Stomach (tissue), 8 donors: ENCODE measurements at regions not wholly inside any gene's neighbourhood (a gene's known extent, or its start where the extent isn't known, plus 50 kb on each side); places are given as distances from the start of the nearest gene placed in this dataset.
"Not testable (repeated sequence)": the region's sequence is repeated elsewhere in the genome, so short reads cannot be mapped to it uniquely, and the experiment has no call there.

Experiments
- DNase-seq, 2 donors: peaks; one replicate each; pipeline versions ENCODE4 v3.0.0 to v3.0.0-alpha.2; 2013 to 2019
- H3K27ac ChIP-seq, 5 donors: fragments of 200-600 bp in 4 of 5; sonication (generic) in 4 of 5; one replicate each; pipeline ENCODE4 v1.5.1; 2013 to 2019; ENCODE audit warnings: mild to moderate bottlenecking in 1 of 5, moderate library complexity in 1 of 5
- H3K27me3 ChIP-seq, 3 donors: fragments of 200-600 bp; sonication (generic); one replicate each; pipeline ENCODE4 v1.5.1; 2017 to 2019; ENCODE audit warnings: mixed run types in 1 of 3
- H3K36me3 ChIP-seq, 4 donors: fragments of 200-600 bp; sonication (generic); 1 replicate in 3 of 4; 2 replicates in 1 of 4; pipeline ENCODE4 v1.5.1; 2016 to 2019
- H3K4me1 ChIP-seq, 4 donors: fragments of 200-600 bp; sonication (generic); one replicate each; pipeline ENCODE4 v1.5.1; 2016 to 2019
- H3K4me3 ChIP-seq, 4 donors: fragments of 200-600 bp; sonication (generic) in 3 of 4; one replicate each; pipeline ENCODE4 v1.5.1; 2016 to 2019; ENCODE audit warnings: mild to moderate bottlenecking in 1 of 4
- H3K9me3 ChIP-seq, 4 donors: fragments of 200-600 bp; sonication (generic); one replicate each; pipeline ENCODE4 v1.5.1; 2016 to 2019
- EP300 ChIP-seq: sonication (generic); formaldehyde crosslinking; IDR thresholded peaks from one replicate; pipeline ENCODE4 v1.6.1; 2017; ENCODE audit warnings: antibody characterized with exemption
- POLR2A ChIP-seq, 4 donors: fragments of 450-650 bp; IDR thresholded peaks; one replicate each; pipeline ENCODE4 v1.6.1; 2016; ENCODE audit warnings: antibody characterized with exemption in 4 of 4, control low read depth in 2 of 4, mild to moderate bottlenecking in 1 of 4, moderate library complexity in 1 of 4
- POLR2AphosphoS5 ChIP-seq, 3 donors: sonication (generic); formaldehyde crosslinking; IDR thresholded peaks; one replicate each; pipeline ENCODE4 v1.6.1; 2016; ENCODE audit warnings: antibody characterized with exemption in 3 of 3
- WGBS, 5 donors: extraction: QIAGEN DNeasy Blood & Tissue Kit in 3 of 5; methylation state at CpG; one replicate each; pipeline versions ENCODE4 v1.1.5 to v1.1.7; 2013 to 2018; 5-methylcytosine and 5-hydroxymethylcytosine counted together
- intact Hi-C: fragments of 100-400 bp; cut with DNase I; formaldehyde crosslinking; loops from one replicate; pipeline ENCODE4 v1.15.1; 2023; ENCODE audit warnings: low total_unique reads
- TF ChIP-seq, protein P1 (sequence below), 7 experiments: fragments of 450-650 bp in 4 of 7; fragments of 200-600 bp in 3 of 7; sonication (generic) in 3 of 7; IDR thresholded peaks; one replicate each; pipeline ENCODE4 v1.5.1; 2016 to 2019; ENCODE audit warnings: antibody characterized with exemption in 7 of 7, control low read depth in 2 of 7, mild to moderate bottlenecking in 1 of 7
- donor health status: healthy with polysubstance abuse.
- donor health status: Bipolar disorder and iron deficiency.
- donor health status: healthy.

DNA sequence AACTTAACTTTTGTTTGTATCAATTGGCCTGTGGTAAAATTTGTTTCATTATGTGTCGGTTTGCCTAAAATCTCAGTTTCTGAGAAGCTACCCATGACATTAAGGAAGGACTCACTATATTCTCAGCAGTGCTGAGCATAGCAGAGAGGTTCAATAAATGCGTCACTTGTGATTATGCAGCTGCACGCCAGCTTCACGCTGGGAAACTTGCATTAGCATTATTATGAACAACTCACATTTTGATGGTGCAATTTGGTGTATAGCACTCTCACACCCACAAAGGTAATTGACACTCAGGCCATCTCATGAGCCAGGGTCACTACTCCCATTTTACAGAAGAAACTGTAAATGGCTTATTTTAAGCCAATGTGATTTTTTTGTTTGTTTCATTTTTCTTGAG is 80.6 kb upstream of the SALL1 start:
- no peak overlapping the region for H3K4me3 ChIP-seq
- WGBS, 5 donors: 76 to 84% (median 80%) methylated on average over 4 of the region's 4 CpGs
- H3K4me1 ChIP-seq: no peaks in the 10 kb centered on the region
- H3K27ac ChIP-seq: no peak overlapping the region
- intact Hi-C loops: no loop called here
- TF ChIP-seq EP300: no peak
- DNase-seq: no peak
- H3K9me3 ChIP-seq: no peaks in the 10 kb centered on the region
- peaks cover 0 to 40% (median 0%) of the 10 kb centered on the region in 3 donors for H3K27me3 ChIP-seq
- H3K36me3 ChIP-seq: no peaks in the 10 kb centered on the region

DNA sequence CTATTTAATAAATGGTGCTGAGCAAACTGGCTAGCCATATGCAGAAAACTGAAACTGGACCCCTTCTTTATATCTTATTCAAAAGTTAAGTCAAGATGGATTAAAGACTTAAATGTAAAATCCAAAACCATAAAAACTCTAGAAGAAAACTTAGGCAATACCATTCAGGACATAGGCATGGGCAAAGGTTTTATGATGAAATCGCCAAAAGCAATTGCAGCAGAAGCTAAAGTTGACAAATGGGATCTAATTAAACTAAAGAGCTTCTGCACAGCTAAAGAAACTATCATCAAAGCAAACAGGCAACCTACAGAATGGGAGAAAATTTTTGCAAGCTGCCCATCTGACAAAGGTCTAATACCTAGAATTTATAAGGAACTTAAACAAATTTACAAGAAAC is 79.0 kb upstream of the SALL1 start:
- intact Hi-C loops, DNase-seq, H3K27ac ChIP-seq, H3K4me1 ChIP-seq, H3K9me3 ChIP-seq, H3K36me3 ChIP-seq, H3K4me3 ChIP-seq: not testable (repeated sequence)
- peaks cover 0 to 30% (median 0%) of the 10 kb centered on the region in 3 donors for H3K27me3 ChIP-seq
- WGBS, 5 donors: 75 to 93% (median 86%) methylated on average over 1 of the region's 1 CpG

DNA sequence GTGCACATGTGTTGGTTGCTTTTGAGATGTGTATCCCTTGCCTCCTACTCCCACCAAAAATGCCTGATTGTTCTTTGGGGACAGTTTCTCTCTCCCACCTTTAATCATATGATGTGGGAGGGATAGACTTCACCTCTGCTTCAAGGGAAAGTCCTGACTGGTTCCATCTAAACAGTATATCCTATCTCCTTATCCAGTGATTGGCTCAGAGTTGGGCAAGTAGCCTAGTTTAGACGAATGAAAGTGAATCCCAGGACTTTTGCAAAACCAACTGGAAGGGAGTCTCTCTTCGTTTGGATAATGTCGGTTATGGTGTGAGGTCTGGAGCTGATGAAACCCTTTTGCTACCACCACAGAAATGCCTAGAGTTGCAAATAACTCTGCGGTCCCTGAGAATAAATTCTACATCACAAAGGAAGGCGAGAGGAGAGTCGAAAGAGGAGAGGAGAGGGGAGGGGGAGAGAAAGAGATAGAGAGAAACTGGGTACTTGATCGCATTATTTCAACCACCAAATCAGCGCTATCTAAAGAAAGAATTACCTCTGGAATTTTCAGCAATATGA is 77.1 kb upstream of the SALL1 start:
- 66 to 73% (median 68%) methylated on average over 8 of the region's 8 CpGs for WGBS, 5 donors
- H3K36me3 ChIP-seq: no peaks in the 10 kb centered on the region
- no peaks in the 10 kb centered on the region for H3K9me3 ChIP-seq
- intact Hi-C loops: no loop called here
- H3K27me3 ChIP-seq: peaks cover 0 to 23% (median 0%) of the 10 kb centered on the region in 3 donors
- TF ChIP-seq POLR2A (IDR thresholded peaks at IDR 0.05) (no peak), EP300 (no peak), POLR2AphosphoS5 (IDR thresholded peaks at IDR 0.05) (no peak)
- TF ChIP-seq, protein P1, sequence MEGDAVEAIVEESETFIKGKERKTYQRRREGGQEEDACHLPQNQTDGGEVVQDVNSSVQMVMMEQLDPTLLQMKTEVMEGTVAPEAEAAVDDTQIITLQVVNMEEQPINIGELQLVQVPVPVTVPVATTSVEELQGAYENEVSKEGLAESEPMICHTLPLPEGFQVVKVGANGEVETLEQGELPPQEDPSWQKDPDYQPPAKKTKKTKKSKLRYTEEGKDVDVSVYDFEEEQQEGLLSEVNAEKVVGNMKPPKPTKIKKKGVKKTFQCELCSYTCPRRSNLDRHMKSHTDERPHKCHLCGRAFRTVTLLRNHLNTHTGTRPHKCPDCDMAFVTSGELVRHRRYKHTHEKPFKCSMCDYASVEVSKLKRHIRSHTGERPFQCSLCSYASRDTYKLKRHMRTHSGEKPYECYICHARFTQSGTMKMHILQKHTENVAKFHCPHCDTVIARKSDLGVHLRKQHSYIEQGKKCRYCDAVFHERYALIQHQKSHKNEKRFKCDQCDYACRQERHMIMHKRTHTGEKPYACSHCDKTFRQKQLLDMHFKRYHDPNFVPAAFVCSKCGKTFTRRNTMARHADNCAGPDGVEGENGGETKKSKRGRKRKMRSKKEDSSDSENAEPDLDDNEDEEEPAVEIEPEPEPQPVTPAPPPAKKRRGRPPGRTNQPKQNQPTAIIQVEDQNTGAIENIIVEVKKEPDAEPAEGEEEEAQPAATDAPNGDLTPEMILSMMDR (IDR thresholded peaks at IDR 0.05): no peak
- no peaks in the 10 kb centered on the region for H3K4me1 ChIP-seq
- H3K4me3 ChIP-seq: no peak overlapping the region
- DNase-seq: no peak
- no peak overlapping the region for H3K27ac ChIP-seq

DNA sequence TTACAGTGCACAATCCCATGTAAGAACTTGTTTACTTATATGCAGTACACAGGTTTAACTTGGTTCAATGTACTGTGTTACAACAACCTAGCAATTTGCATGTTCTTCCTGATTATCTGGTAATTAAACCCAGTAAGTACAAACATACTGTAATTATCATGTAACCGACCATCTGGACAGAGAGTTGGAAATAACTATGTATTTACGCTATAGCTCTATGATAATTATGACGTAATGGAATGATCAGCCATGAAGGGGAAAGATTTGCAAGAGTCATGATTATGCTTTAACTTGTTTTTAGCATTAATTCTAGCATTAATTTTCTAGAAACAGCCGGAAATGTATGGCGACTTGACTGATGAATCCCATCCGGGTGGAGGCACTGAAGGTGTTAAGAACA is 74.8 kb upstream of the SALL1 start:
- Histone ChIP-seq H3K36me3 (no peaks in the 10 kb centered on the region), H3K9me3 (no peaks in the 10 kb centered on the region), H3K4me1 (no peaks in the 10 kb centered on the region), H3K27me3 (peaks cover 0 to 7% (median 0%) of the 10 kb centered on the region in 3 donors), H3K27ac (no peak overlapping the region), H3K4me3 (no peak overlapping the region)
- WGBS, 5 donors: 60 to 73% (median 67%) methylated on average over 6 of the region's 6 CpGs
- intact Hi-C loops: no loop called here
- TF ChIP-seq EP300 (no peak), POLR2AphosphoS5 (IDR thresholded peaks at IDR 0.05) (no peak), POLR2A (IDR thresholded peaks at IDR 0.05) (no peak)
- TF ChIP-seq, protein P1 (IDR thresholded peaks at IDR 0.05): no peak
- DNase-seq: no peak

GRCh38 chr16:51224317-51224716 is 73.2 kb upstream of the SALL1 start:
- TF ChIP-seq, protein P1 (IDR thresholded peaks at IDR 0.05): no peak
- no peak for TF ChIP-seq EP300
- TF ChIP-seq POLR2AphosphoS5 (IDR thresholded peaks at IDR 0.05): no peak
- no peak for TF ChIP-seq POLR2A (IDR thresholded peaks at IDR 0.05)
- H3K9me3 ChIP-seq: no peaks in the 10 kb centered on the region
- H3K27ac ChIP-seq: no peak overlapping the region
- no peak overlapping the region for H3K4me3 ChIP-seq
- 79 to 96% (median 94%) methylated on average over 2 of the region's 2 CpGs for WGBS, 5 donors
- no peak for DNase-seq
- peaks cover 0 to 3% (median 0%) of the 10 kb centered on the region in 3 donors for H3K27me3 ChIP-seq
- intact Hi-C loops: no loop called here
- H3K4me1 ChIP-seq: no peaks in the 10 kb centered on the region
- no peaks in the 10 kb centered on the region for H3K36me3 ChIP-seq
